Sigmoid colon (tissue), 4 donors: ENCODE measurements at regions not wholly inside any gene's neighbourhood (a gene's known extent, or its start where the extent isn't known, plus 50 kb on each side); places are given as distances from the start of the nearest gene placed in this dataset.

Experiments
- EP300 ChIP-seq, 4 donors: sonication (generic); formaldehyde crosslinking; IDR thresholded peaks; one replicate each; pipeline ENCODE4 v1.6.1; 2017; ENCODE audit warnings: antibody characterized with exemption in 4 of 4
- POLR2A ChIP-seq, 2 donors: fragments of 450-650 bp; IDR thresholded peaks; one replicate each; pipeline ENCODE4 v1.6.1; 2016; ENCODE audit warnings: antibody characterized with exemption in 2 of 2, mild to moderate bottlenecking in 2 of 2, moderate library complexity in 2 of 2
- POLR2AphosphoS5 ChIP-seq, 4 donors: sonication (generic); formaldehyde crosslinking; IDR thresholded peaks; one replicate each; pipeline ENCODE4 v1.6.1; 2017; ENCODE audit warnings: antibody characterized with exemption in 4 of 4
- TF ChIP-seq, protein P1 (sequence below), 4 experiments: fragments of 450-650 bp in 3 of 4; fragments of 200-600 bp in 1 of 4; IDR thresholded peaks; one replicate each; pipeline ENCODE4 v1.5.1; 2016 to 2019; ENCODE audit warnings: antibody characterized with exemption in 4 of 4, mild to moderate bottlenecking in 3 of 4, moderate library complexity in 2 of 4

- TF ChIP-seq, protein P1, sequence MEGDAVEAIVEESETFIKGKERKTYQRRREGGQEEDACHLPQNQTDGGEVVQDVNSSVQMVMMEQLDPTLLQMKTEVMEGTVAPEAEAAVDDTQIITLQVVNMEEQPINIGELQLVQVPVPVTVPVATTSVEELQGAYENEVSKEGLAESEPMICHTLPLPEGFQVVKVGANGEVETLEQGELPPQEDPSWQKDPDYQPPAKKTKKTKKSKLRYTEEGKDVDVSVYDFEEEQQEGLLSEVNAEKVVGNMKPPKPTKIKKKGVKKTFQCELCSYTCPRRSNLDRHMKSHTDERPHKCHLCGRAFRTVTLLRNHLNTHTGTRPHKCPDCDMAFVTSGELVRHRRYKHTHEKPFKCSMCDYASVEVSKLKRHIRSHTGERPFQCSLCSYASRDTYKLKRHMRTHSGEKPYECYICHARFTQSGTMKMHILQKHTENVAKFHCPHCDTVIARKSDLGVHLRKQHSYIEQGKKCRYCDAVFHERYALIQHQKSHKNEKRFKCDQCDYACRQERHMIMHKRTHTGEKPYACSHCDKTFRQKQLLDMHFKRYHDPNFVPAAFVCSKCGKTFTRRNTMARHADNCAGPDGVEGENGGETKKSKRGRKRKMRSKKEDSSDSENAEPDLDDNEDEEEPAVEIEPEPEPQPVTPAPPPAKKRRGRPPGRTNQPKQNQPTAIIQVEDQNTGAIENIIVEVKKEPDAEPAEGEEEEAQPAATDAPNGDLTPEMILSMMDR (IDR thresholded peaks at IDR 0.05) = no peak
- TF ChIP-seq EP300 (IDR thresholded peaks at IDR 0.05) (no peak), POLR2A (IDR thresholded peaks at IDR 0.05) (no peak), POLR2AphosphoS5 (IDR thresholded peaks at IDR 0.05) (no peak)
Measured at GRCh38 chr11:41971592-41971991, 512.1 kb upstream of the LRRC4C start.
